WERI-Rb-1 (cell line): ENCODE measurements at regions not wholly inside any gene's neighbourhood (a gene's known extent, or its start where the extent isn't known, plus 50 kb on each side); places are given as distances from the start of the nearest gene placed in this dataset.
A peak's percentile ranks its signal among the peaks of the same experiment; 100 is the strongest.

Experiments
- DNase-seq: peaks from one replicate; pipeline ENCODE4 v3.0.0-alpha.2; 2020
- H3K27ac ChIP-seq: fragments of 250-450 bp; sonication (Bioruptor Pico); 2 replicates; pipeline ENCODE4 v1.5.1; 2020; ENCODE audit warnings: mild to moderate bottlenecking, moderate library complexity
- H3K27me3 ChIP-seq: fragments of 250-450 bp; sonication (Bioruptor Pico); 2 replicates; pipeline ENCODE4 v1.5.1; 2021; ENCODE audit warnings: mild to moderate bottlenecking, low read depth, moderate library complexity; ENCODE audit not compliant: insufficient read depth, severe bottlenecking
- H3K36me3 ChIP-seq: fragments of 250-450 bp; sonication (Bioruptor Pico); 2 replicates; pipeline ENCODE4 v1.5.1; 2020; ENCODE audit warnings: mild to moderate bottlenecking, moderate library complexity
- H3K4me3 ChIP-seq: 2 replicates; pipeline ENCODE4 v1.5.1; 2011; ENCODE audit warnings: low read depth, mild to moderate bottlenecking, control low read depth, low read length
- H3K9me3 ChIP-seq: fragments of 250-450 bp; sonication (Bioruptor Pico); 2 replicates; pipeline ENCODE4 v1.5.1; 2021; ENCODE audit warnings: mild to moderate bottlenecking, moderate library complexity; ENCODE audit not compliant: severe bottlenecking
- TF ChIP-seq, protein P1 (sequence below): IDR thresholded peaks from 2 replicates; pipeline ENCODE4 v1.5.1; 2011; ENCODE audit warnings: low read depth, mild to moderate bottlenecking, control low read depth, inconsistent platforms, low read length

- Histone ChIP-seq H3K27me3 (no peaks in the 10 kb centered on the region), H3K4me3 (no peak overlapping the region), H3K36me3 (no peaks in the 10 kb centered on the region), H3K27ac (no peak overlapping the region), H3K9me3 (no peaks in the 10 kb centered on the region)
- DNase-seq = no peak
- TF ChIP-seq, protein P1, sequence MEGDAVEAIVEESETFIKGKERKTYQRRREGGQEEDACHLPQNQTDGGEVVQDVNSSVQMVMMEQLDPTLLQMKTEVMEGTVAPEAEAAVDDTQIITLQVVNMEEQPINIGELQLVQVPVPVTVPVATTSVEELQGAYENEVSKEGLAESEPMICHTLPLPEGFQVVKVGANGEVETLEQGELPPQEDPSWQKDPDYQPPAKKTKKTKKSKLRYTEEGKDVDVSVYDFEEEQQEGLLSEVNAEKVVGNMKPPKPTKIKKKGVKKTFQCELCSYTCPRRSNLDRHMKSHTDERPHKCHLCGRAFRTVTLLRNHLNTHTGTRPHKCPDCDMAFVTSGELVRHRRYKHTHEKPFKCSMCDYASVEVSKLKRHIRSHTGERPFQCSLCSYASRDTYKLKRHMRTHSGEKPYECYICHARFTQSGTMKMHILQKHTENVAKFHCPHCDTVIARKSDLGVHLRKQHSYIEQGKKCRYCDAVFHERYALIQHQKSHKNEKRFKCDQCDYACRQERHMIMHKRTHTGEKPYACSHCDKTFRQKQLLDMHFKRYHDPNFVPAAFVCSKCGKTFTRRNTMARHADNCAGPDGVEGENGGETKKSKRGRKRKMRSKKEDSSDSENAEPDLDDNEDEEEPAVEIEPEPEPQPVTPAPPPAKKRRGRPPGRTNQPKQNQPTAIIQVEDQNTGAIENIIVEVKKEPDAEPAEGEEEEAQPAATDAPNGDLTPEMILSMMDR = no peak
These were observed 805.1 kb downstream of the RNF144A start for GRCh38 chr2:7722212-7722910.

GRCh38 chr2:7724336-7724735, 807.1 kb downstream of the RNF144A start:
- TF ChIP-seq, protein P1 = no peak
- no peak overlapping the region for H3K4me3 ChIP-seq
- H3K36me3 ChIP-seq = no peaks in the 10 kb centered on the region
- H3K9me3 ChIP-seq = no peaks in the 10 kb centered on the region
- DNase-seq = peak; percentile 71
- H3K27me3 ChIP-seq = no peaks in the 10 kb centered on the region
- H3K27ac ChIP-seq = no peak overlapping the region

DNA sequence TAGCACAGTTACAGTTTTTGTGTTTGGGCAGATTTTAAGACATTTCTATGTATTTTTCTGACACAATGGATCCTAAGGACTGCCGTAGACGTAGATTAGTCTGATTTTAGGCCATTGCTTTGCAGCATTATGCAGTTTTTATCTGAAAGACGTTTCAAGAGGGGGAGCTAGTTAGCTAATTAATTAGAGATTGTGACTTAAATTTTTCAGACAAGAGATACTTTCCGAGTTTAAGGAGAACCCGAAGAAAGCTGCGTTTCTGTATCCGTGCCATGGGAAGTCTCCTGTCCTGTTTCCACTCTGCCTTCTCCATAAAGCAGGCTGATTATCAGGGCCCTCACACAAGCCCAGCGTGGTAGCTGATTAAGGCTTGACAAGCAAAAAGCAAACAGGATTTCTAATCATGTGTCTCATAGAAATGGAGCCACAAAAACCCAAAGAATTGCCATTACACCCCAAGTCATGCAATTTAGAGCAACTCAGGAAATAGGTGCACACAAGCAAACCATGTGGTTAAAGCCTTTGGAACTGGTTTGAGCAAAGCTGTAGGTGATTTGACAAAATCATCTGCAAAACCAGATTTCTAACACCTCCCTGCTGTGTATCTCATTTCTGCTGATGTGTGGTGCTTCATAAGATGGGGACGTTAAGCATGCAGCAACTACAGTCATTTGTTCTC, 808.1 kb downstream of the RNF144A start:
- Histone ChIP-seq H3K9me3 (no peaks in the 10 kb centered on the region), H3K27me3 (no peaks in the 10 kb centered on the region), H3K36me3 (no peaks in the 10 kb centered on the region), H3K27ac (no peak overlapping the region), H3K4me3 (peak overlapping the region; percentile 24)
- DNase-seq = no peak
- TF ChIP-seq, protein P1 = no peak

GRCh38 chr2:7725850-7726242, 808.6 kb downstream of the RNF144A start:
- DNase-seq = no peak
- H3K27me3 ChIP-seq = no peaks in the 10 kb centered on the region
- no peaks in the 10 kb centered on the region for H3K36me3 ChIP-seq
- no peak overlapping the region for H3K4me3 ChIP-seq
- TF ChIP-seq, protein P1 = no peak
- H3K9me3 ChIP-seq = no peaks in the 10 kb centered on the region
- H3K27ac ChIP-seq = no peak overlapping the region

- H3K27me3 ChIP-seq = no peaks in the 10 kb centered on the region
These were observed 809.8 kb downstream of the RNF144A start for GRCh38 chr2:7726989-7727388.

More at GRCh38 chr2:7726989-7727388, 809.8 kb downstream of the RNF144A start:
- no peak overlapping the region for H3K4me3 ChIP-seq
- DNase-seq = no peak
- no peaks in the 10 kb centered on the region for H3K36me3 ChIP-seq
- TF ChIP-seq, protein P1 = no peak
- H3K27ac ChIP-seq = no peak overlapping the region
- no peaks in the 10 kb centered on the region for H3K9me3 ChIP-seq
